ENCODE measurements at regions not wholly inside any gene's neighbourhood (a gene's known extent, or its start where the extent isn't known, plus 50 kb on each side); places are given as distances from the start of the nearest gene placed in this dataset.

DNA sequence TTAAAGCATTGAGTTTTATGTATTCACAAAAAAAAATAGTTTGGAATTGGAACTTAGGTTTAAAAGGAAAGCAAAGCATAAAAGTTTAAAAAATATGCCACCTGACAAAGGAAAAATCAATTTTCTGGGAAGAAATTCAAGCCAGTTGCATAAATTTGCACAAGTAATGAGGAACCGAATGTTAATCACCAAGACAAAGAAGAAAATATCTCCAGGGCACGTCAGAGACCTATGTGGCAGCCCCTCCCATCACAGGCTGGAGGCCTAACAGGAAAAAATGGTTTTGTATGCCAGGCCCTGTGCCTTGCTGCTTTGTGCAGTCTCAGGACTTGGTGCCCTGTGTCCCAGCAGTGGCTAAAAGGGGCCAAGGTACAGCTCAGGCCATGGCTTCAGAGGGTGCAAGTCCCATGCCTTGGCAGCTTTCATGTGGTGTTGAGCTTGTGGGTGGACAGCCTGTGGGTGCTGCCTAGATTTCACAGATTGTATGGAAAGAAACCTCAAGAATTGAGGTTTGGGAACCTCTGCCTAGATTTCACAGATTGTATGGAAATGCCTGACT is 767.2 kb upstream of the SLC10A2 start:
- DNase-seq (ENCODE audit: low spot score) (no peak), ATAC-seq (ENCODE audit: low FRiP score) (no peak)
- TF ChIP-seq, protein P1, sequence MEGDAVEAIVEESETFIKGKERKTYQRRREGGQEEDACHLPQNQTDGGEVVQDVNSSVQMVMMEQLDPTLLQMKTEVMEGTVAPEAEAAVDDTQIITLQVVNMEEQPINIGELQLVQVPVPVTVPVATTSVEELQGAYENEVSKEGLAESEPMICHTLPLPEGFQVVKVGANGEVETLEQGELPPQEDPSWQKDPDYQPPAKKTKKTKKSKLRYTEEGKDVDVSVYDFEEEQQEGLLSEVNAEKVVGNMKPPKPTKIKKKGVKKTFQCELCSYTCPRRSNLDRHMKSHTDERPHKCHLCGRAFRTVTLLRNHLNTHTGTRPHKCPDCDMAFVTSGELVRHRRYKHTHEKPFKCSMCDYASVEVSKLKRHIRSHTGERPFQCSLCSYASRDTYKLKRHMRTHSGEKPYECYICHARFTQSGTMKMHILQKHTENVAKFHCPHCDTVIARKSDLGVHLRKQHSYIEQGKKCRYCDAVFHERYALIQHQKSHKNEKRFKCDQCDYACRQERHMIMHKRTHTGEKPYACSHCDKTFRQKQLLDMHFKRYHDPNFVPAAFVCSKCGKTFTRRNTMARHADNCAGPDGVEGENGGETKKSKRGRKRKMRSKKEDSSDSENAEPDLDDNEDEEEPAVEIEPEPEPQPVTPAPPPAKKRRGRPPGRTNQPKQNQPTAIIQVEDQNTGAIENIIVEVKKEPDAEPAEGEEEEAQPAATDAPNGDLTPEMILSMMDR (IDR thresholded peaks at IDR 0.05) = no peak

DNA sequence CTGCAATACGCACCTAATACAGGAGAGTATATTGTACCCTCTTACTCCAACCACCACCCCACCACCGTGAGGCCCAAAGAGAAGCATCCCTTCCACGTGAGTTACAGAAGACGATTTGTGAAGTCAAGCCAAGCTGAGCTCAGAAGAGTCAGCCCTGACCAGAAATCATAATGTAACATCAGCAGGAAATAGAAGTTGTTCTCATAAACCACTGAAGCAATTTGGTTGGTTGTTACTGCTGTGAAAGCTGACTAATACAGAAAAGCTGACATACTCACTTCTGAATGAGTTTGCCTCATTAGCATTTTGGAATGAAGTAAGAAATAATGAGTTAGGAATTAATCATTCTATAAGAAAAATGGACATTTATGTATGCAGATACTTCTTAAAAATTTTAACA is 749.4 kb upstream of the SLC10A2 start:
- no peak for ATAC-seq (ENCODE audit: low FRiP score)
- TF ChIP-seq, protein P1 (IDR thresholded peaks at IDR 0.05) = no peak
- DNase-seq (ENCODE audit: low spot score) = no peak

DNA sequence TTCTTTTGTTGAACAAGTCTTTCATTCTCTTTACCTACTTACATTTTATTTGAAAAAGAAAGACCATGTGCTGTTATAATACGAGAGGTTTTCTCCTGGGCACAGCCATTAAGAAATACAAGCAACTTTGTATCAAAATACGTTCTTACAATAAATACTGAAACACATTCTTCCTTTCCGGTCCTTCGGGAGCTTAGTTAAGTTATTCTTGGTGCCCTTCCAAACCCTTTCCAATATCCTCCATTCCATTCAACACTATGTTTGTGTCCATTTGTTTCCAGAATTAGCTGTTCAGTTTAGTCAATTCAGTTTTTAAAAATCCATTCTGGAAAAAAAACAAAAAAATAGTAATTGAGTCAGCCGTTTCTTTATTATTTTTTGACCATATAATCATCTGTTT is 746.8 kb upstream of the SLC10A2 start:
- ATAC-seq (ENCODE audit: low FRiP score) (no peak), DNase-seq (ENCODE audit: low spot score) (no peak)
- TF ChIP-seq, protein P1 (IDR thresholded peaks at IDR 0.05) = no peak

DNA sequence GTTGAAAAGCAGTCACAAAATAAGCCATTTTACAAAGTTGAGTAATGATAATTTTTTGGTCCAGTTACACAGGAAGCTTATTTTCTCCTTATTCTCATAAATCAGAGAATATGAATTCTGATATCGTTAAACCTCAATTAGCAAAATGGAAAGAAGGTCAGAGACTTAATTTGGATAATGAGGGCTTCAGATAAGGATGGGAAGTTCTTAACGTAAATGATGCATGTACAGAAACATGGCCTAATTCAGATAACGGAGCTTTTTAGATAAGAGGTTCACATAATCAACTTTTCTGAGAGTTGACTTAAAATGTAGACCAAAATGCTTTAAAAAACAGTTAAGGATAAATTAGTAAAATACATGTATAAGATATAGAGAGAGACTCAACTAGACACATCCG is 746.3 kb upstream of the SLC10A2 start:
- ATAC-seq (ENCODE audit: low FRiP score) (no peak), DNase-seq (ENCODE audit: low spot score) (no peak)
- TF ChIP-seq, protein P1 (IDR thresholded peaks at IDR 0.05) = no peak

DNA sequence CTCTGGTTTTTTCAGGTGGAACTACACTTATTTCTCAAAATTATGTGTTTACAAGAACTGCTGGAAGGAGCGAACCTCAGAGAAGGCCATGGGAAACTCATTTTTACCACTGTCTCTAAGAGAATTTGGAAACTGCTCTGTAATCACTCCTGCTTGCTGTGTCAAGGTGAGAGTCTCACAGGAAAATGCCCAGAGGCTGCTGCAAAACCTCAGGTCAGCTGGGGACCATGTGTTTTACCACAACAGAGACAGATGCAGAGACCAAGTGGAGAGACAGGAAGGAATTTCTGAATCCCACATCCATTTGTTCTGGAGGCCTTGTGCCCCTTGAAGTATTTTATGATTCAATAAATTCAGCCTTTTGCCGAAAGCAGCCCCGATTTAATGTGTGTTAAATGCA is 743.8 kb upstream of the SLC10A2 start:
- ATAC-seq (ENCODE audit: low FRiP score) = no peak
- TF ChIP-seq, protein P1 (IDR thresholded peaks at IDR 0.05) = no peak
- DNase-seq (ENCODE audit: low spot score) = no peak

DNA sequence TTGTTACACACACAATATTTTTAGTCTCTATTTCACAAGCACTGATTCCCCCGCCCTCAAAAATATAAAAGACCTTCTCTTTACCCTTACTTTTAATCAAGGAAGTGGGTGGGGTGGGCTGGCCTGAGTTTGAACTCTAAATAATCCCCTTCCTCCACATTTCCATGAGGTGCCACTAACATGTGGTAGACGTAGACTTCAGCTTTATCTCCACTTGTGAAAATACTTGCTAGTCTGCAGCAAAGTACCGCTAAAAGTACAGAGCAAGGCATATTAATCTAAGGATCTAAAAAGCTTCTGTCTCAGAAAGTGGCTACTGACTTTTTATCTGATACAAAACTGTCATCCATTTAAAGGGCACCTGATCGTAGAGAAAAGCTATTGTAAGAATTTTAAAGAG is 739.6 kb upstream of the SLC10A2 start:
- TF ChIP-seq, protein P1 (IDR thresholded peaks at IDR 0.05) = no peak
- no peak for DNase-seq (ENCODE audit: low spot score)
- no peak for ATAC-seq (ENCODE audit: low FRiP score)

GRCh38 chr13:103803349-103803748 is 737.1 kb upstream of the SLC10A2 start:
- ATAC-seq (ENCODE audit: low FRiP score) (no peak), DNase-seq (ENCODE audit: low spot score) (no peak)
- TF ChIP-seq, protein P1 (IDR thresholded peaks at IDR 0.05) = no peak

All from omental fat pad (tissue), 3 donors.